ENCODE measurements at regions not wholly inside any gene's neighbourhood (a gene's known extent, or its start where the extent isn't known, plus 50 kb on each side); places are given as distances from the start of the nearest gene placed in this dataset.
"Not testable (repeated sequence)": the region's sequence is repeated elsewhere in the genome, so short reads cannot be mapped to it uniquely, and the experiment has no call there.

GRCh38 chr3:162719684-162720341 lies 1223.2 kb downstream of the OTOL1 start:
- DNase-seq (ENCODE audit: low spot score) = peak; percentile 49

- DNase-seq (ENCODE audit: low spot score) = no peak
These were observed 1225.1 kb downstream of the OTOL1 start for GRCh38 chr3:162721736-162722135.

- DNase-seq (ENCODE audit: low spot score) = no peak
These were observed 1225.7 kb downstream of the OTOL1 start for GRCh38 chr3:162722337-162722736.

- DNase-seq (ENCODE audit: low spot score) = not testable (repeated sequence)
These were observed 1226.2 kb downstream of the OTOL1 start for GRCh38 chr3:162722796-162723195.

- DNase-seq (ENCODE audit: low spot score) = no peak
These were observed 1233.1 kb downstream of the OTOL1 start for GRCh38 chr3:162729686-162730085.

GRCh38 chr3:162731961-162732360 lies 1235.4 kb downstream of the OTOL1 start:
- DNase-seq (ENCODE audit: low spot score) = not testable (repeated sequence)

GRCh38 chr3:162738784-162739183 lies 1242.2 kb downstream of the OTOL1 start:
- DNase-seq (ENCODE audit: low spot score) = no peak

- DNase-seq (ENCODE audit: low spot score) = no peak
These were observed 1244.5 kb downstream of the OTOL1 start for GRCh38 chr3:162740941-162741596.

GRCh38 chr3:162742159-162742717 lies 1245.6 kb downstream of the OTOL1 start:
- DNase-seq (ENCODE audit: low spot score) = no peak

GRCh38 chr3:162743091-162743490 lies 1246.5 kb downstream of the OTOL1 start:
- no peak for DNase-seq (ENCODE audit: low spot score)

GRCh38 chr3:162760789-162761188 lies 1264.2 kb downstream of the OTOL1 start:
- DNase-seq (ENCODE audit: low spot score) = no peak

- DNase-seq (ENCODE audit: low spot score) = no peak
These were observed 1267.6 kb downstream of the OTOL1 start for GRCh38 chr3:162764051-162764807.

GRCh38 chr3:162764808-162765071 lies 1268.1 kb downstream of the OTOL1 start:
- peak; percentile 46 for DNase-seq (ENCODE audit: low spot score)

- DNase-seq (ENCODE audit: low spot score) = no peak
These were observed 1268.9 kb downstream of the OTOL1 start for GRCh38 chr3:162765524-162765923.

- no peak for DNase-seq (ENCODE audit: low spot score)
These were observed 1273.0 kb downstream of the OTOL1 start for GRCh38 chr3:162769564-162769963.

GRCh38 chr3:162770551-162770950 lies 1273.9 kb downstream of the OTOL1 start:
- no peak for DNase-seq (ENCODE audit: low spot score)

GRCh38 chr3:162774613-162775100 lies 1278.0 kb downstream of the OTOL1 start:
- DNase-seq (ENCODE audit: low spot score) = no peak

GRCh38 chr3:162776148-162776547 lies 1279.5 kb downstream of the OTOL1 start:
- no peak for DNase-seq (ENCODE audit: low spot score)

- DNase-seq (ENCODE audit: low spot score) = no peak
These were observed 1280.5 kb downstream of the OTOL1 start for GRCh38 chr3:162777118-162777517.

GRCh38 chr3:162780313-162780712 lies 1283.7 kb downstream of the OTOL1 start:
- DNase-seq (ENCODE audit: low spot score) = no peak

GRCh38 chr3:162799910-162800309 lies 1303.3 kb downstream of the OTOL1 start:
- no peak for DNase-seq (ENCODE audit: low spot score)

- DNase-seq (ENCODE audit: low spot score) = no peak
These were observed 1305.8 kb downstream of the OTOL1 start for GRCh38 chr3:162802228-162802965.
